IMR-90 (cell line): ENCODE measurements at regions not wholly inside any gene's neighbourhood (a gene's known extent, or its start where the extent isn't known, plus 50 kb on each side); places are given as distances from the start of the nearest gene placed in this dataset.

ENCODE experiments used
- ATAC-seq: fragments of 200-7000 bp; cut with Tn5 transposase; 2 replicates; pipeline ENCODE4 v1.9.1; 2020; ENCODE audit warnings: low read depth, mild to moderate bottlenecking, moderate library complexity
- BruUV-seq: library from RNA; stranded (reverse); fragments of 400-500 nt; replicated peaks from 2 replicates; lab custom pipeline; 2021; lab: Mats Ljungman, UMichigan
- CTCF ChIA-PET: fragments of 300-600 bp; formaldehyde crosslinking; extraction: SDS; loops from one replicate; lab custom pipeline; 2021; ENCODE audit warnings: antibody characterized with exemption; lab: Yijun Ruan, JAX
- POLR2A ChIA-PET: fragments of 300-600 bp; sonication (Branson Sonifier 250); formaldehyde crosslinking; loops from one replicate; lab custom pipeline; 2022; ENCODE audit warnings: antibody characterized with exemption; ENCODE audit not compliant: unreplicated experiment; lab: Charles Lee
- DNase-seq: peaks from one replicate; pipeline ENCODE4 v3.0.0; 2013
- H2AFZ ChIP-seq: replicated peaks from 2 replicates; pipeline ENCODE3; 2013; ENCODE audit warnings: low read length, mild to moderate bottlenecking; ENCODE audit not compliant: poor library complexity
- H2AK5ac ChIP-seq: 2 replicates; pipeline ENCODE4 v1.6.1; 2013; ENCODE audit warnings: low read depth, low read length, inconsistent platforms
- H2AK9ac ChIP-seq: replicated peaks from 2 replicates; pipeline ENCODE3; 2013; ENCODE audit warnings: mild to moderate bottlenecking, low read depth, low read length, moderate library complexity; ENCODE audit not compliant: poor library complexity
- H2BK120ac ChIP-seq: 2 replicates; pipeline ENCODE4 v1.6.1; 2013; ENCODE audit warnings: low read depth, low read length, inconsistent platforms
- H2BK15ac ChIP-seq: 3 replicates; pipeline ENCODE4 v1.6.1; 2013; ENCODE audit warnings: low read depth, low read length, inconsistent platforms
- H2BK20ac ChIP-seq: 2 replicates; pipeline ENCODE4 v1.6.1; 2013; ENCODE audit warnings: low read depth, mild to moderate bottlenecking, inconsistent platforms, low read length, moderate library complexity
- H2BK5ac ChIP-seq: 2 replicates; pipeline ENCODE4 v1.6.1; 2013; ENCODE audit warnings: mild to moderate bottlenecking, low read depth, low read length, inconsistent platforms; ENCODE audit not compliant: poor library complexity, severe bottlenecking
- H3K14ac ChIP-seq: replicated peaks from 2 replicates; pipeline ENCODE4 v1.6.1; 2013; ENCODE audit warnings: low read depth, low read length, inconsistent platforms
- H3K18ac ChIP-seq: 2 replicates; pipeline ENCODE4 v1.6.1; 2013; ENCODE audit warnings: low read depth, low read length, control low read depth
- H3K23ac ChIP-seq: 2 replicates; pipeline ENCODE4 v1.6.1; 2013; ENCODE audit warnings: low read depth, low read length, inconsistent platforms
- H3K27ac ChIP-seq: 2 replicates; pipeline ENCODE4 v1.5.1; 2013; ENCODE audit warnings: mild to moderate bottlenecking, control low read depth, low read length; ENCODE audit not compliant: insufficient read depth
- H3K27me3 ChIP-seq: 2 replicates; pipeline ENCODE4 v1.6.1; 2013; ENCODE audit warnings: low read length; ENCODE audit not compliant: control insufficient read depth, insufficient read depth
- H3K36me3 ChIP-seq: 2 replicates; pipeline ENCODE4 v1.6.1; 2013; ENCODE audit warnings: low read length, mixed read lengths; ENCODE audit not compliant: control insufficient read depth, insufficient read depth
- H3K4ac ChIP-seq: 2 replicates; pipeline ENCODE4 v1.6.1; 2013; ENCODE audit warnings: low read depth, low read length, inconsistent platforms
- H3K4me1 ChIP-seq: 2 replicates; pipeline ENCODE4 v1.6.1; 2013; ENCODE audit warnings: low read length, mixed read lengths; ENCODE audit not compliant: control insufficient read depth, insufficient read depth
- H3K4me2 ChIP-seq: 2 replicates; pipeline ENCODE4 v1.6.1; 2013; ENCODE audit warnings: low read depth, mild to moderate bottlenecking, control low read depth, low read length, moderate library complexity
- H3K4me3 ChIP-seq: 2 replicates; pipeline ENCODE4 v1.5.1; 2013; ENCODE audit warnings: low read depth, mild to moderate bottlenecking, control low read depth, low read length, moderate library complexity; ENCODE audit not compliant: insufficient read depth
- H3K56ac ChIP-seq: 2 replicates; pipeline ENCODE4 v1.6.1; 2013; ENCODE audit warnings: low read length, inconsistent platforms; ENCODE audit not compliant: insufficient read depth; ENCODE audit errors: extremely low read depth
- H3K79me1 ChIP-seq, 2 experiments: 2 replicates each; pipeline ENCODE4 v1.6.1; 2013; ENCODE audit warnings: low read length in 2 of 2, inconsistent platforms in 1 of 2, low read depth in 1 of 2
- H3K9ac ChIP-seq: 2 replicates; pipeline ENCODE4 v1.6.1; 2013; ENCODE audit warnings: low read depth, low read length, control low read depth
- H3K9me1 ChIP-seq: 2 replicates; pipeline ENCODE4 v1.6.1; 2013; ENCODE audit warnings: low read length, inconsistent platforms; ENCODE audit not compliant: insufficient read depth
- H3K9me3 ChIP-seq: 2 replicates; pipeline ENCODE4 v1.6.1; 2013; ENCODE audit warnings: low read length; ENCODE audit not compliant: control insufficient read depth, insufficient read depth
- H4K20me1 ChIP-seq: 2 replicates; pipeline ENCODE4 v1.6.1; 2013; ENCODE audit warnings: low read length, inconsistent platforms; ENCODE audit not compliant: insufficient read depth
- H4K5ac ChIP-seq: 2 replicates; pipeline ENCODE4 v1.6.1; 2013; ENCODE audit warnings: mild to moderate bottlenecking, low read depth, low read length, control low read depth
- H4K8ac ChIP-seq, 2 experiments: 2 replicates each; pipeline ENCODE4 v1.6.1; 2013; ENCODE audit warnings: low read depth in 2 of 2, low read length in 2 of 2, control low read depth in 1 of 2, inconsistent platforms in 1 of 2
- H4K91ac ChIP-seq: 2 replicates; pipeline ENCODE4 v1.6.1; 2013; ENCODE audit warnings: low read depth, low read length, inconsistent platforms; ENCODE audit not compliant: insufficient read depth
- BHLHE40 ChIP-seq: fragments of 150-350 bp; IDR thresholded peaks from 2 replicates; pipeline ENCODE4 v1.6.1; 2016; ENCODE audit warnings: mild to moderate bottlenecking, low read depth, low read length
- CEBPB ChIP-seq: IDR thresholded peaks from 2 replicates; pipeline ENCODE4 v1.6.1; 2012; ENCODE audit warnings: low read depth, low read length, improper control_type of control experiment
- CHD1 ChIP-seq: IDR thresholded peaks from 2 replicates; pipeline ENCODE4 v1.6.1; 2012; ENCODE audit warnings: low read depth, low read length, improper control_type of control experiment
- FOS ChIP-seq: fragments of 150-350 bp; IDR thresholded peaks from 2 replicates; pipeline ENCODE4 v1.6.1; 2016; ENCODE audit warnings: low read depth, low read length
- MAFK ChIP-seq: IDR thresholded peaks from 2 replicates; pipeline ENCODE4 v1.6.1; 2012; ENCODE audit warnings: low read depth, low read length, improper control_type of control experiment
- MAZ ChIP-seq: IDR thresholded peaks from 2 replicates; pipeline ENCODE4 v1.6.1; 2012; ENCODE audit warnings: low read depth, mild to moderate bottlenecking, low read length, improper control_type of control experiment, moderate library complexity, borderline replicate concordance
- MXI1 ChIP-seq: IDR thresholded peaks from 2 replicates; pipeline ENCODE4 v1.6.1; 2012; ENCODE audit warnings: low read depth, mild to moderate bottlenecking, low read length, moderate library complexity, borderline replicate concordance
- POLR2A ChIP-seq: IDR thresholded peaks from 2 replicates; pipeline ENCODE4 v1.6.1; 2012; ENCODE audit warnings: mild to moderate bottlenecking, low read depth, low read length
- RAD21 ChIP-seq: IDR thresholded peaks from 2 replicates; pipeline ENCODE4 v1.6.1; 2012; ENCODE audit warnings: low read length, improper control_type of control experiment
- RCOR1 ChIP-seq: IDR thresholded peaks from 2 replicates; pipeline ENCODE4 v1.6.1; 2012; ENCODE audit warnings: mild to moderate bottlenecking, low read length, improper control_type of control experiment; ENCODE audit not compliant: insufficient replicate concordance
- RFX5 ChIP-seq: IDR thresholded peaks from 2 replicates; pipeline ENCODE4 v1.8.0; 2012; ENCODE audit warnings: low read depth, mild to moderate bottlenecking, low read length, moderate library complexity
- SMC3 ChIP-seq: fragments of 150-350 bp; IDR thresholded peaks from 2 replicates; pipeline ENCODE4 v1.6.1; 2016; ENCODE audit warnings: low read depth, mild to moderate bottlenecking, antibody characterized with exemption, low read length, moderate library complexity
- WGBS, 2 experiments: methylation state at CpG; one replicate each; pipeline versions ENCODE4 v1.1.5 to v1.1.7; 2013; ENCODE audit warnings: missing lambda C conversion rate in 2 of 2; ENCODE audit not compliant: insufficient read length in 1 of 2; ENCODE audit errors: extremely low coverage in 2 of 2; 5-methylcytosine and 5-hydroxymethylcytosine counted together
- dilution Hi-C: fragments of 300-500 bp; cut with HindIII; formaldehyde crosslinking; loops from one replicate; pipeline ENCODE4 v1.14.3; 2018; ENCODE audit warnings: low sequenced_read_pairs; ENCODE audit not compliant: unreplicated experiment
- in situ Hi-C: fragments of 300-500 bp; cut with MboI; formaldehyde crosslinking; loops from 3 replicates; pipeline ENCODE4 v1.14.3; 2019; ENCODE audit warnings: low sequenced_read_pairs, inconsistent platforms, mixed read lengths
- intact Hi-C: fragments of 100-400 bp; cut with micrococcal nuclease; formaldehyde crosslinking; loops from 2 replicates; pipeline ENCODE4 v1.10.0; 2022
- TF ChIP-seq, protein P1 (sequence below): conservative IDR thresholded peaks from 2 replicates; pipeline ENCODE4 v1.5.1; 2012; ENCODE audit warnings: mild to moderate bottlenecking, low read depth, low read length, improper control_type of control experiment
- TF ChIP-seq, protein P2 (sequence below): fragments of 150-350 bp; IDR thresholded peaks from 2 replicates; pipeline ENCODE4 v1.6.1; 2017; ENCODE audit warnings: mild to moderate bottlenecking, antibody characterized with exemption, low read length, low read depth
- TF ChIP-seq, protein P3 (sequence below): fragments of 150-350 bp; IDR thresholded peaks from 2 replicates; pipeline ENCODE4 v1.6.1; 2016; ENCODE audit warnings: low read depth, mild to moderate bottlenecking, low read length, moderate library complexity, borderline replicate concordance

DNA sequence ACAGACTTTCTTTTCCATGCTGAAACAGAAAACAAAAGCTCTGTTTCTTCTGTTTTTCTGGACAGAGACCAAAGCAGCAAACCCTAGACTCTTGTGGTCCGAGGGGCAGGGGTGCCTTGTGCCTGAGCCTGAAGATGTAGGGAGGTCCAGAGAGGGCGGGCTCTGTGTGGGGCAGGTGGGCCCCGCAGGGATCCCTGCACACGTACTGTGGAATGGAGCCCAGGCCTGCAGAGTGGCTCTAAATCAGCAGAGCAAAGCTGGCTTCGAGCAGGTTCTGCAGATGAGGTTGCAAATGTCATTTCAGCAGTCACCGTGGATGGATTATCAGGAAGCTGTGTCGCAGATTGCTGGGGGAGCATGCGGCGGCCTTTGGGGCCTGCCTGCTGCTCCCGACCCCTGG, 438.6 kb downstream of the RNF144A start:
- Histone ChIP-seq H3K56ac (no peak overlapping the region), H3K14ac (no peak overlapping the region), H2BK120ac (no peak overlapping the region), H3K27ac (no peak overlapping the region), H4K20me1 (no peaks in the 10 kb centered on the region), H3K36me3 (no peaks in the 10 kb centered on the region), H4K91ac (no peak overlapping the region), H3K9ac (no peak overlapping the region), H3K18ac (no peak overlapping the region), H2AK5ac (no peak overlapping the region), H3K27me3 (no peaks in the 10 kb centered on the region), H3K9me3 (peaks cover 24% of the 10 kb centered on the region), H3K4me2 (no peak overlapping the region), H2AFZ (no peak overlapping the region), H3K4ac (no peak overlapping the region), H3K9me1 (no peaks in the 10 kb centered on the region), H4K5ac (no peak overlapping the region), H3K4me3 (no peak overlapping the region), H2AK9ac (no peak overlapping the region), H2BK20ac (no peak overlapping the region), H4K8ac (no peak overlapping the region), H2BK5ac (no peak overlapping the region), H3K23ac (no peak overlapping the region), H3K4me1 (no peaks in the 10 kb centered on the region), H3K79me1 (no peaks in the 10 kb centered on the region), H2BK15ac (no peak overlapping the region)
- no peak for ATAC-seq
- BruUV-seq: no TSS peak
- ChIA-PET CTCF (no interaction called here), POLR2A (no interaction called here)
- intact Hi-C loops: no loop called here
- in situ Hi-C loops: no loop called here
- dilution Hi-C loops: no loop called here
- DNase-seq: no peak
- TF ChIP-seq MXI1 (no peak), MAFK (no peak), RAD21 (no peak), SMC3 (no peak), CEBPB (no peak), MAZ (no peak), CHD1 (no peak), POLR2A (no peak), RFX5 (no peak), RCOR1 (no peak), BHLHE40 (no peak), FOS (no peak)
- TF ChIP-seq, protein P1, sequence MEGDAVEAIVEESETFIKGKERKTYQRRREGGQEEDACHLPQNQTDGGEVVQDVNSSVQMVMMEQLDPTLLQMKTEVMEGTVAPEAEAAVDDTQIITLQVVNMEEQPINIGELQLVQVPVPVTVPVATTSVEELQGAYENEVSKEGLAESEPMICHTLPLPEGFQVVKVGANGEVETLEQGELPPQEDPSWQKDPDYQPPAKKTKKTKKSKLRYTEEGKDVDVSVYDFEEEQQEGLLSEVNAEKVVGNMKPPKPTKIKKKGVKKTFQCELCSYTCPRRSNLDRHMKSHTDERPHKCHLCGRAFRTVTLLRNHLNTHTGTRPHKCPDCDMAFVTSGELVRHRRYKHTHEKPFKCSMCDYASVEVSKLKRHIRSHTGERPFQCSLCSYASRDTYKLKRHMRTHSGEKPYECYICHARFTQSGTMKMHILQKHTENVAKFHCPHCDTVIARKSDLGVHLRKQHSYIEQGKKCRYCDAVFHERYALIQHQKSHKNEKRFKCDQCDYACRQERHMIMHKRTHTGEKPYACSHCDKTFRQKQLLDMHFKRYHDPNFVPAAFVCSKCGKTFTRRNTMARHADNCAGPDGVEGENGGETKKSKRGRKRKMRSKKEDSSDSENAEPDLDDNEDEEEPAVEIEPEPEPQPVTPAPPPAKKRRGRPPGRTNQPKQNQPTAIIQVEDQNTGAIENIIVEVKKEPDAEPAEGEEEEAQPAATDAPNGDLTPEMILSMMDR: no peak
- TF ChIP-seq, protein P2, sequence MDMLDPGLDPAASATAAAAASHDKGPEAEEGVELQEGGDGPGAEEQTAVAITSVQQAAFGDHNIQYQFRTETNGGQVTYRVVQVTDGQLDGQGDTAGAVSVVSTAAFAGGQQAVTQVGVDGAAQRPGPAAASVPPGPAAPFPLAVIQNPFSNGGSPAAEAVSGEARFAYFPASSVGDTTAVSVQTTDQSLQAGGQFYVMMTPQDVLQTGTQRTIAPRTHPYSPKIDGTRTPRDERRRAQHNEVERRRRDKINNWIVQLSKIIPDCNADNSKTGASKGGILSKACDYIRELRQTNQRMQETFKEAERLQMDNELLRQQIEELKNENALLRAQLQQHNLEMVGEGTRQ: no peak
- TF ChIP-seq, protein P3, sequence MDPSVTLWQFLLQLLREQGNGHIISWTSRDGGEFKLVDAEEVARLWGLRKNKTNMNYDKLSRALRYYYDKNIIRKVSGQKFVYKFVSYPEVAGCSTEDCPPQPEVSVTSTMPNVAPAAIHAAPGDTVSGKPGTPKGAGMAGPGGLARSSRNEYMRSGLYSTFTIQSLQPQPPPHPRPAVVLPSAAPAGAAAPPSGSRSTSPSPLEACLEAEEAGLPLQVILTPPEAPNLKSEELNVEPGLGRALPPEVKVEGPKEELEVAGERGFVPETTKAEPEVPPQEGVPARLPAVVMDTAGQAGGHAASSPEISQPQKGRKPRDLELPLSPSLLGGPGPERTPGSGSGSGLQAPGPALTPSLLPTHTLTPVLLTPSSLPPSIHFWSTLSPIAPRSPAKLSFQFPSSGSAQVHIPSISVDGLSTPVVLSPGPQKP: no peak
- WGBS, 2 experiments: 60% methylated on average over 1 of the region's 10 CpGs; no CpG with 5 or more reads in 1 of the 2 experiments
